Stomach (tissue), 8 donors: ENCODE measurements at regions not wholly inside any gene's neighbourhood (a gene's known extent, or its start where the extent isn't known, plus 50 kb on each side); places are given as distances from the start of the nearest gene placed in this dataset.
"Not testable (repeated sequence)": the region's sequence is repeated elsewhere in the genome, so short reads cannot be mapped to it uniquely, and the experiment has no call there.

Experiments used
- DNase-seq, 2 donors: peaks; one replicate each; pipeline versions ENCODE4 v3.0.0 to v3.0.0-alpha.2; 2013 to 2019
- H3K27ac ChIP-seq, 5 donors: fragments of 200-600 bp in 4 of 5; sonication (generic) in 4 of 5; one replicate each; pipeline ENCODE4 v1.5.1; 2013 to 2019; ENCODE audit warnings: mild to moderate bottlenecking in 1 of 5, moderate library complexity in 1 of 5
- H3K27me3 ChIP-seq, 3 donors: fragments of 200-600 bp; sonication (generic); one replicate each; pipeline ENCODE4 v1.5.1; 2017 to 2019; ENCODE audit warnings: mixed run types in 1 of 3
- H3K36me3 ChIP-seq, 4 donors: fragments of 200-600 bp; sonication (generic); 1 replicate in 3 of 4; 2 replicates in 1 of 4; pipeline ENCODE4 v1.5.1; 2016 to 2019
- H3K4me1 ChIP-seq, 4 donors: fragments of 200-600 bp; sonication (generic); one replicate each; pipeline ENCODE4 v1.5.1; 2016 to 2019
- H3K4me3 ChIP-seq, 4 donors: fragments of 200-600 bp; sonication (generic) in 3 of 4; one replicate each; pipeline ENCODE4 v1.5.1; 2016 to 2019; ENCODE audit warnings: mild to moderate bottlenecking in 1 of 4
- H3K9me3 ChIP-seq, 4 donors: fragments of 200-600 bp; sonication (generic); one replicate each; pipeline ENCODE4 v1.5.1; 2016 to 2019
- CTCF ChIP-seq, 7 experiments: fragments of 450-650 bp in 4 of 7; fragments of 200-600 bp in 3 of 7; sonication (generic) in 3 of 7; IDR thresholded peaks; one replicate each; pipeline ENCODE4 v1.5.1; 2016 to 2019; ENCODE audit warnings: antibody characterized with exemption in 7 of 7, control low read depth in 2 of 7, mild to moderate bottlenecking in 1 of 7
- EP300 ChIP-seq: sonication (generic); formaldehyde crosslinking; IDR thresholded peaks from one replicate; pipeline ENCODE4 v1.6.1; 2017; ENCODE audit warnings: antibody characterized with exemption
- POLR2A ChIP-seq, 4 donors: fragments of 450-650 bp; IDR thresholded peaks; one replicate each; pipeline ENCODE4 v1.6.1; 2016; ENCODE audit warnings: antibody characterized with exemption in 4 of 4, control low read depth in 2 of 4, mild to moderate bottlenecking in 1 of 4, moderate library complexity in 1 of 4
- POLR2AphosphoS5 ChIP-seq, 3 donors: sonication (generic); formaldehyde crosslinking; IDR thresholded peaks; one replicate each; pipeline ENCODE4 v1.6.1; 2016; ENCODE audit warnings: antibody characterized with exemption in 3 of 3
- WGBS, 5 donors: extraction: QIAGEN DNeasy Blood & Tissue Kit in 3 of 5; methylation state at CpG; one replicate each; pipeline versions ENCODE4 v1.1.5 to v1.1.7; 2013 to 2018; 5-methylcytosine and 5-hydroxymethylcytosine counted together
- intact Hi-C: fragments of 100-400 bp; cut with DNase I; formaldehyde crosslinking; loops from one replicate; pipeline ENCODE4 v1.15.1; 2023; ENCODE audit warnings: low total_unique reads
- donor health status: healthy with polysubstance abuse.
- donor health status: Bipolar disorder and iron deficiency.
- donor health status: healthy.

DNA sequence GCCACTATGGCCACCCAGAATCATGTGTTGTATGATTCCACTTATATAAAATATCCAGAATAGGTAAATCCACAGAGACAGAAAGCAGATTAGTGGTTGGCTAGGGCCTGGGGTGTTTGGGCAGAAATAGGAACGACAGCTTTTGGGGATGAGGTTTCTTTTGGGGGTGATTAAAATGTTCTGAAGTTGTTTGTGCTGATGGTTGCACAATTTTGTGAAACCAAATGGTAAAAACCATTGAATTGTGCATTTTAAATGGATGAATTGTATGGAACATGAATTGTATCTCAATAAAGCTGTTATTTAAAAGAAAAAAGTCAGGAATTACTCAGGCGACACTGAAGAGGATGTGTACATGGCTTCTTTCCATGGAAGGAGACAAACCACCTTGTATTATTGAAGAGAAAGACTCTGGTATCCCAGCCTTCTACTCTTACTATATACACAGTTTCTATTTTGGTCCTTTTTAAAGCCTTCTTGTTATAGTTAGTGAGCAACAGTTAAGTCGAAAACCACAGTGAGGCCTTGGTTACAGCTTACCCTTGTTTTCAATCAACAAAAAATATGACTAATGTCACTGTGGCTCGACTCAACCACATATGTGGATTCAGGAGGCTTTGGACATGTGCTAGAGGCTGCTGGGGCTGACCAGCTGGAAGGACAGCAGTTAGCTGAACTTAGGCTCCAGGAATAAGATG is 57.1 kb upstream of the KMT2E start:
- DNase-seq = peak in 1 of 2 donors; percentile 62
- H3K27me3 ChIP-seq = no peaks in the 10 kb centered on the region
- H3K4me1 ChIP-seq = peaks cover 22 to 73% (median 45%) of the 10 kb centered on the region in 4 donors
- no peaks in the 10 kb centered on the region for H3K36me3 ChIP-seq
- no peaks in the 10 kb centered on the region for H3K9me3 ChIP-seq
- WGBS, 5 donors = 43 to 57% (median 55%) methylated on average over 4 of the region's 4 CpGs
- peak overlapping the region; percentile 46 to 81 (median 76) for H3K27ac ChIP-seq
- peak in 1 of 3 donors; percentile 35 for TF ChIP-seq POLR2AphosphoS5 (IDR thresholded peaks at IDR 0.05)
- no peak for TF ChIP-seq POLR2A (IDR thresholded peaks at IDR 0.05)
- TF ChIP-seq EP300 = no peak
- TF ChIP-seq CTCF (IDR thresholded peaks at IDR 0.05) = no peak
- no peak overlapping the region for H3K4me3 ChIP-seq
- intact Hi-C loops = no loop called here

GRCh38 chr7:104958371-104958865 is 55.6 kb upstream of the KMT2E start:
- TF ChIP-seq POLR2A (IDR thresholded peaks at IDR 0.05) = no peak
- TF ChIP-seq EP300 = no peak
- TF ChIP-seq POLR2AphosphoS5 (IDR thresholded peaks at IDR 0.05) = no peak
- TF ChIP-seq CTCF (IDR thresholded peaks at IDR 0.05) = no peak

DNA sequence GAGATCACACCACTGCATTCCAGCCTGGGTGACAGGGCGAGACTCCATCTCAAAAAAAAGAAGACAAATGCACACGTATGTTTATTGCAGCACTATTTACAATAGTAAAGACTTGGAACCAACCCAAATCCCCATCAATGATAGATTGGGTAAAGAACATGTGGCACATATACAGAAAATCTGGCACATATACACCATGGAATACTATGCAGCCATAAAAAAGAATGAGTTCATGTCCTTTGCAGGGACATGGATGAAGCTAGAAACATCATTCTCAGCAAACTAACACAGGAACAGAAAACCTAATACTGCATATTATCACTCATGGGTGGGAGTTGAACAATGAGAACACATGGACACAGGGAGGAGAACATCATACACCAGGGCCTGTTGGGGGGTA is 54.5 kb upstream of the KMT2E start:
- Histone ChIP-seq H3K4me1 (peaks cover 39 to 92% (median 64%) of the 10 kb centered on the region in 4 donors), H3K27ac (peak overlapping the region in 4 of 5 donors; percentile 20 to 81 (median 78))
- H3K4me3 ChIP-seq, intact Hi-C loops, H3K27me3 ChIP-seq, H3K9me3 ChIP-seq, H3K36me3 ChIP-seq, DNase-seq: not testable (repeated sequence)
- 30 to 81% (median 47%) methylated on average over 2 of the region's 2 CpGs for WGBS, 5 donors

More at GRCh38 chr7:104958371-104958865, 55.6 kb upstream of the KMT2E start:
- no peaks in the 10 kb centered on the region for H3K36me3 ChIP-seq
- peak overlapping the region; percentile 61 to 81 (median 76) for H3K27ac ChIP-seq
- peak; percentile 40 to 59 for DNase-seq
- H3K9me3 ChIP-seq = no peaks in the 10 kb centered on the region
- peaks cover 28 to 88% (median 55%) of the 10 kb centered on the region in 4 donors for H3K4me1 ChIP-seq
- H3K4me3 ChIP-seq = no peak overlapping the region
- no peaks in the 10 kb centered on the region for H3K27me3 ChIP-seq
- intact Hi-C loops = no loop called here
- WGBS, 5 donors = 12 to 24% (median 23%) methylated on average over 3 of the region's 3 CpGs

DNA sequence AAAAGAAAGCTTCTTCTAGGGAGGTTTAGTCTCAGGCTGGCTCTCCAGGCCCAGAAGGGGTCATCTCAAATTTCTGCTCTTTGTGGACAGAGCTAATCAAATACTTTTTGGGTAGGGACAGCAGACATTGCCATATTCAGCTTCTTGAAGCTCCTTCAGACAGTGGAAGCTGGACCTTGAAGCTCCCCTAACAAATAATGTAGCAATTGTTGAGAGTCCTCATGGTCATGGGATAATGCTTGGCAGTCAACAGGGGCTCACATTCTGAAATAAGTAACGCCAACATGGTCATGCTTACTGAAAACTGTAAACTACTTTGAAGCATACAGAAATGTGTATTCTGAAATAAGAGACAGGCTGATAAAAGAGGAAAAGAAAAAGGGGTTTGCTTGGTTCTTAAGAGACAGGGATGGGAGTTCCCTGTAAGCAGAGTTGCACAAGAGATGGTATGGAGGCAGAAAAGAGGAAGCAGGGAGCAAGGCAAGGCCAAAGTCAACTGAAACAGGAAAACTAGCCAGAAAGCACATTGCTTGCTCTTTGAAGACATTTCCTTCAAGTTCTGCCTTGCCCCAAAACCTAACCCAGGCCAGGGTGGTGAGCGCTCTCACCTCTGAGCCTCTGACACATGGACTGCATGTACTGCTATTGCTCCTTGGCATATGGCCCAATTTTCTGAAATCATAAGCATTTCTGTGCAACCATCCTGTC is 53.1 kb upstream of the KMT2E start:
- DNase-seq = peak in 1 of 2 donors; percentile 60
- H3K27ac ChIP-seq = peak overlapping the region in 4 of 5 donors; percentile 34 to 77 (median 66)
- no peaks in the 10 kb centered on the region for H3K36me3 ChIP-seq
- no peak overlapping the region for H3K4me3 ChIP-seq
- TF ChIP-seq EP300 (no peak), POLR2AphosphoS5 (IDR thresholded peaks at IDR 0.05) (peak in 1 of 3 donors; percentile 39)
- intact Hi-C loops = no loop called here
- H3K27me3 ChIP-seq = no peaks in the 10 kb centered on the region
- H3K4me1 ChIP-seq = peaks cover 40 to 87% (median 65%) of the 10 kb centered on the region in 4 donors
- H3K9me3 ChIP-seq = no peaks in the 10 kb centered on the region
- WGBS, 5 donors = 64 to 69% (median 67%) methylated on average over 2 of the region's 2 CpGs

GRCh38 chr7:104961821-104962220 is 52.2 kb upstream of the KMT2E start:
- Histone ChIP-seq H3K27me3 (no peaks in the 10 kb centered on the region), H3K4me1 (peaks cover 38 to 82% (median 59%) of the 10 kb centered on the region in 4 donors), H3K27ac (peak overlapping the region in 4 of 5 donors; percentile 34 to 77 (median 66)), H3K4me3 (no peak overlapping the region), H3K9me3 (no peaks in the 10 kb centered on the region), H3K36me3 (no peaks in the 10 kb centered on the region)
- 89 to 100% (median 94%) methylated on average over 6 of the region's 6 CpGs for WGBS, 5 donors
- intact Hi-C loops = no loop called here
- TF ChIP-seq POLR2AphosphoS5 (IDR thresholded peaks at IDR 0.05) (no peak), EP300 (no peak), POLR2A (IDR thresholded peaks at IDR 0.05) (no peak), CTCF (IDR thresholded peaks at IDR 0.05) (no peak)
- DNase-seq = no peak
